Thoracic aorta (tissue), 2 donors: ENCODE measurements at regions not wholly inside any gene's neighbourhood (a gene's known extent, or its start where the extent isn't known, plus 50 kb on each side); places are given as distances from the start of the nearest gene placed in this dataset.

Experiments used
- ATAC-seq: fragments of 150-250 bp; one replicate; pipeline ENCODE4 v1.8.0; 2017; ENCODE audit warnings: low read depth; ENCODE audit not compliant: insufficient number of reproducible peaks, low FRiP score
- DNase-seq: peaks from one replicate; pipeline ENCODE4 v3.0.0-alpha.2; 2020; ENCODE audit warnings: low spot score
- H3K27ac ChIP-seq, 2 donors: fragments of 200-600 bp; sonication (generic); 1 replicate in 1 of 2; 2 replicates in 1 of 2; pipeline ENCODE4 v1.5.1; 2016; ENCODE audit warnings: mild to moderate bottlenecking in 2 of 2, moderate library complexity in 2 of 2
- H3K27me3 ChIP-seq: fragments of 200-600 bp; sonication (generic); replicated peaks from 2 replicates; pipeline ENCODE4 v1.6.0; 2016; ENCODE audit warnings: mild to moderate bottlenecking; ENCODE audit not compliant: insufficient read depth
- H3K36me3 ChIP-seq: fragments of 200-600 bp; sonication (generic); one replicate; pipeline ENCODE4 v1.5.1; 2016
- H3K4me1 ChIP-seq, 2 donors: fragments of 200-600 bp; sonication (generic); 1 replicate in 1 of 2; 2 replicates in 1 of 2; pipeline versions ENCODE4 v1.5.1 to v1.6.0; 2016; ENCODE audit warnings: low read depth in 2 of 2, mild to moderate bottlenecking in 1 of 2; ENCODE audit not compliant: control insufficient read depth in 1 of 2
- H3K4me3 ChIP-seq: fragments of 200-600 bp; sonication (generic); 2 replicates; pipeline ENCODE4 v1.5.1; 2016; ENCODE audit warnings: mild to moderate bottlenecking
- H3K9me3 ChIP-seq: fragments of 200-600 bp; sonication (generic); 2 replicates; pipeline ENCODE4 v1.5.1; 2016
- CTCF ChIP-seq: fragments of 200-600 bp; sonication (generic); IDR thresholded peaks from one replicate; pipeline ENCODE4 v1.5.1; 2019; ENCODE audit warnings: antibody characterized with exemption

DNA sequence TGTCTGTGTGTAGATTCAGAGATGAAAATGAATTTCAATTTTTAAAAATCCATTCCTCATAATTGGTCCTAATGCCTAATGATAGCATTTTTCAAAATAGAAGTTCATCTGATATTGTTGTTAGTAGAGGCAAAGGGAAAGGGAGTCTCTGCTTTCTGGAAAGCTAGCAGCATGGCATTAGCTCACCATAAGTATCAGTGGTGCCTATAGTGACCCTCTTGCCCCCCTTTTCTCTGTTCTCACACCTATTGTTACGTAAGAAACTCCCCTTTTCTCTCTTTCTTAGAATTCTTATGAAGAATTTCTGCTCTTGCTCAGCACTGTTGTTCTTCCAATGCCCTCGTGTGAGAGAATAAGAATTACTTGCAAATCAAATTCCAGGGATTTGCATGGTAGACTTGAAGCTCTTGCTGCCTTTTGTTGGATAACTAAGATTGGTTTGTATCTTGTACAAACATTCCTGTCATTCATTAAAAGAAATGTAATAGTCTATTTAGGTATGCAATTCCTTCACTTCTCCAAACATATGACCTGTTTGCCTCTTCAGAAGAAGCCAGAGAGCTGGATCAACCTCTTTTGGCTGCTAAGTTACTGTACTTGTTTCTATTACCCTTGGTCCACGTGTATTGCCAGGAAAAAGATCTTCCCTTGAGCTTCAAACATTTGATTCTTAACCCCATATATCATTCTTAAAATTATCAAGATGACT lies 69.2 kb upstream of the MAGI3 start:
- DNase-seq (no peak), ATAC-seq (no peak)
- no peak for TF ChIP-seq CTCF

DNA sequence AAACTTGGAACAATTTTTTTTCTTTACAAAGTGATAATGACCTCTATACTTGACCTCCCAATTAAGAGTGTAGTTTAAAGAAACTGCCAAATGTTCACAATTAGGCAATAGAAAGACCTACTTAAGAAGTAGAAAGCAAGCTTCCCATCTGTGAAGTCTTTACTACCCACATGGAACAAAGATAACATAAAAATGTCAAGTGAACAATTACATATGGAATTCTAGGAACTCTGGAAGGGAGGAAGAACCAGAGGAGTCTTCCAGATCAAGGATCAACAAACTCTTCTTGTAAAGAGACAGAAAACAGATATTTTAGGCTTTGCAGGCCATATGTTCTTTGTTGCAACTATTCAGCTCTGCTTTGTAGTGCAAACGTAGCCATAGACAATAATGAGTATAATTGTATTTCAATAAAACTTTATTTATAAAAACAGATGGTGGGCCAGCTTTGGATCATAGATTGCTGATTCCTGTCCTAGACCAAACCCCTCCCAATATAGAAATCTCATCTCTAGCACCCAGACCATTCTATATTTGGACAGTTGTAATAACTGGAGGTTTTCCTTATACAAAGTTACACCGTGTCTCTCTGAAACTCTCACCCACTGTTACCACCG lies 68.4 kb upstream of the MAGI3 start:
- no peak for ATAC-seq
- no peak for TF ChIP-seq CTCF

More for the DNA sequence above, 69.2 kb upstream of the MAGI3 start:
- no peaks in the 10 kb centered on the region for H3K9me3 ChIP-seq
- H3K27ac ChIP-seq = no peak overlapping the region
- no peaks in the 10 kb centered on the region for H3K36me3 ChIP-seq
- H3K27me3 ChIP-seq = no peaks in the 10 kb centered on the region
- H3K4me3 ChIP-seq = no peak overlapping the region
- peaks cover 0 to 6% of the 10 kb centered on the region in 2 donors for H3K4me1 ChIP-seq

GRCh38 chr1:113322439-113322838 lies 67.9 kb upstream of the MAGI3 start:
- no peaks in the 10 kb centered on the region for H3K27me3 ChIP-seq
- ATAC-seq = no peak
- DNase-seq = no peak
- no peaks in the 10 kb centered on the region for H3K9me3 ChIP-seq
- no peaks in the 10 kb centered on the region for H3K36me3 ChIP-seq
- H3K4me1 ChIP-seq = peaks cover 0 to 6% of the 10 kb centered on the region in 2 donors
- H3K27ac ChIP-seq = no peak overlapping the region
- no peak overlapping the region for H3K4me3 ChIP-seq
- TF ChIP-seq CTCF = no peak

More for the DNA sequence above, 68.4 kb upstream of the MAGI3 start:
- Histone ChIP-seq H3K36me3 (no peaks in the 10 kb centered on the region), H3K27me3 (no peaks in the 10 kb centered on the region), H3K9me3 (no peaks in the 10 kb centered on the region), H3K4me1 (peaks cover 0 to 6% of the 10 kb centered on the region in 2 donors), H3K4me3 (no peak overlapping the region), H3K27ac (no peak overlapping the region)
- no peak for DNase-seq

GRCh38 chr1:113325022-113325421 lies 65.3 kb upstream of the MAGI3 start:
- Histone ChIP-seq H3K4me3 (no peak overlapping the region), H3K9me3 (no peaks in the 10 kb centered on the region), H3K36me3 (no peaks in the 10 kb centered on the region), H3K4me1 (peaks cover 0 to 6% of the 10 kb centered on the region in 2 donors), H3K27ac (no peak overlapping the region), H3K27me3 (no peaks in the 10 kb centered on the region)
- TF ChIP-seq CTCF = no peak
- no peak for ATAC-seq
- DNase-seq = no peak

- Histone ChIP-seq H3K9me3 (no peaks in the 10 kb centered on the region), H3K4me3 (no peak overlapping the region), H3K27me3 (no peaks in the 10 kb centered on the region), H3K4me1 (no peaks in the 10 kb centered on the region), H3K36me3 (no peaks in the 10 kb centered on the region), H3K27ac (no peak overlapping the region)
- no peak for DNase-seq
- ATAC-seq = no peak
- no peak for TF ChIP-seq CTCF
Observed at GRCh38 chr1:113326976-113327375, 63.3 kb upstream of the MAGI3 start.
